K562 (cell line): ENCODE measurements at regions not wholly inside any gene's neighbourhood (a gene's known extent, or its start where the extent isn't known, plus 50 kb on each side); places are given as distances from the start of the nearest gene placed in this dataset.

Source experiments
- ATAC-seq: fragments of 200-7000 bp; cut with Tn5 transposase; 3 replicates; pipeline ENCODE4 v1.9.1; 2020; ENCODE audit warnings: moderate library complexity
- BruUV-seq: library from RNA; stranded (reverse); fragments of 400-500 nt; replicated peaks from 2 replicates; lab custom pipeline; 2021; lab: Mats Ljungman, UMichigan
- CTCF ChIA-PET: fragments of 300-600 bp; formaldehyde crosslinking; extraction: SDS; loops from one replicate; lab custom pipeline; 2021; ENCODE audit warnings: low intra/inter-chr PET ratio; lab: Yijun Ruan, JAX
- POLR2A ChIA-PET: fragments of 300-600, 350-650 bp; sonication (Branson Sonifier 250); formaldehyde crosslinking; extraction: SDS; loops from one replicate; lab custom pipeline; 2021; ENCODE audit warnings: antibody characterized with exemption, inconsistent platforms; lab: Yijun Ruan, JAX
- DNase-seq, 4 experiments: peaks; one replicate each; pipeline versions ENCODE4 v3.0.0 to v3.0.0-alpha.2; 2011 to 2018; ENCODE audit warnings: low spot score in 3 of 4, mixed read lengths in 3 of 4; ENCODE audit errors: extremely low read depth in 1 of 4
- FAIRE-seq: peaks from 2 replicates; lab custom pipeline; 2011; peaks lifted over from hg19 to GRCh38; lab: Jason Lieb, UNC
- H2AFZ ChIP-seq: 2 replicates; pipeline ENCODE4 v1.6.0; 2011; ENCODE audit warnings: low read depth, low read length, control low read depth, inconsistent platforms
- H3K27ac ChIP-seq: fragments of 200-600 bp; 3 replicates; pipeline ENCODE4 v1.8.0; 2011; ENCODE audit warnings: low read depth, mild to moderate bottlenecking, control low read depth, inconsistent platforms, low read length, moderate library complexity, mixed read lengths; ENCODE audit errors: extremely low read depth
- H3K27me3 ChIP-seq, 2 experiments: fragments of 300-600 bp in 1 of 2; 2 replicates in 1 of 2; 3 replicates in 1 of 2; pipeline versions ENCODE4 v1.6.0 to v1.8.0; 2011; ENCODE audit warnings: inconsistent platforms in 2 of 2, low read length in 2 of 2, mild to moderate bottlenecking in 1 of 2, mixed read lengths in 1 of 2, moderate library complexity in 1 of 2; ENCODE audit not compliant: control insufficient read depth in 2 of 2, insufficient read depth in 2 of 2
- H3K36me3 ChIP-seq: fragments of 300-600 bp; 3 replicates; pipeline ENCODE4 v1.8.0; 2011; ENCODE audit warnings: mild to moderate bottlenecking, low read length, inconsistent platforms; ENCODE audit not compliant: control insufficient read depth, insufficient read depth
- H3K4me1 ChIP-seq, 2 experiments: fragments of 200-600 bp in 1 of 2; replicated peaks in 1 of 2; 2 replicates in 1 of 2; 3 replicates in 1 of 2; pipeline versions ENCODE4 v1.5.1 to v1.8.0; 2011; ENCODE audit warnings: inconsistent platforms in 2 of 2, low read length in 2 of 2, mild to moderate bottlenecking in 1 of 2, mixed read lengths in 1 of 2, moderate library complexity in 1 of 2; ENCODE audit not compliant: control insufficient read depth in 2 of 2, insufficient read depth in 2 of 2
- H3K4me2 ChIP-seq: 2 replicates; pipeline ENCODE4 v1.6.1; 2011; ENCODE audit warnings: low read length, control low read depth, inconsistent platforms, mixed read lengths; ENCODE audit not compliant: insufficient read depth
- H3K4me3 ChIP-seq: fragments of 200-600 bp; sonication (generic), shearing (Covaris generic); 2 replicates; pipeline ENCODE4 v1.5.1; 2016; ENCODE audit warnings: control low read depth, inconsistent platforms
- H3K79me2 ChIP-seq: fragments of 200-600 bp; 3 replicates; pipeline ENCODE4 v1.8.0; 2011; ENCODE audit warnings: low read length, inconsistent platforms; ENCODE audit not compliant: control insufficient read depth, insufficient read depth
- H3K9ac ChIP-seq, 2 experiments: 2 replicates each; pipeline versions ENCODE4 v1.6.0 to v1.6.1; 2011; ENCODE audit warnings: low read depth in 2 of 2, low read length in 2 of 2, control low read depth in 1 of 2, inconsistent platforms in 1 of 2, mild to moderate bottlenecking in 1 of 2, mixed read lengths in 1 of 2; ENCODE audit not compliant: insufficient read depth in 1 of 2
- H3K9me1 ChIP-seq: one replicate; pipeline ENCODE4 v1.6.0; 2011; ENCODE audit warnings: inconsistent platforms, mild to moderate bottlenecking, low read length, moderate library complexity; ENCODE audit not compliant: control insufficient read depth, insufficient read depth
- H3K9me3 ChIP-seq: replicated peaks from 2 replicates; pipeline ENCODE4 v1.5.1; 2011; ENCODE audit warnings: low read depth, low read length, inconsistent platforms; ENCODE audit not compliant: control insufficient read depth, insufficient read depth
- H4K20me1 ChIP-seq: replicated peaks from 2 replicates; pipeline ENCODE4 v1.6.1; 2011; ENCODE audit warnings: low read length, inconsistent platforms, mixed read lengths; ENCODE audit not compliant: control insufficient read depth, insufficient read depth
- AFF4 ChIP-seq: sonication (generic); formaldehyde crosslinking; IDR thresholded peaks from 2 replicates; pipeline ENCODE4 v1.8.0; 2023; ENCODE audit warnings: mild to moderate bottlenecking, missing genetic modification reagents
- ARHGAP35 ChIP-seq: fragments of 450-650 bp; IDR thresholded peaks from 2 replicates; pipeline ENCODE4 v1.6.1; 2018; ENCODE audit not compliant: partially characterized antibody
- CBX2 ChIP-seq: fragments of 200-600 bp; sonication (generic); IDR thresholded peaks from one replicate; pipeline ENCODE4 v1.6.1; 2012; ENCODE audit warnings: mild to moderate bottlenecking, low read length, inconsistent platforms; ENCODE audit not compliant: insufficient read depth, poor library complexity, severe bottlenecking
- EWSR1 ChIP-seq: fragments of 450-650 bp; IDR thresholded peaks from 2 replicates; pipeline ENCODE4 v1.6.1; 2018; ENCODE audit warnings: borderline replicate concordance, mild to moderate bottlenecking, low read depth, moderate library complexity; ENCODE audit not compliant: partially characterized antibody
- GATAD2A ChIP-seq: fragments of 450-650 bp; IDR thresholded peaks from 2 replicates; pipeline ENCODE4 v1.6.1; 2017
- KDM1A ChIP-seq, 2 experiments: fragments of 450-650 bp; IDR thresholded peaks; 2 replicates each; pipeline ENCODE4 v1.6.1; 2016; ENCODE audit warnings: mild to moderate bottlenecking in 2 of 2
- NR2C1 ChIP-seq, 2 experiments: fragments of 450-650 bp; IDR thresholded peaks; 2 replicates each; pipeline ENCODE4 v1.6.1; 2017; ENCODE audit warnings: mild to moderate bottlenecking in 2 of 2, antibody characterized with exemption in 1 of 2, inconsistent platforms in 1 of 2, missing compliant biosample characterization in 1 of 2, missing genetic modification characterization in 1 of 2
- SRF ChIP-seq, 2 experiments: fragments of 250-450, 450-650 bp in 1 of 2; sonication (Bioruptor Pico) in 1 of 2; sonication (generic) in 1 of 2; formaldehyde crosslinking; IDR thresholded peaks; 2 replicates each; pipeline versions ENCODE4 v1.5.0 to v1.5.1; 2020 to 2022; ENCODE audit warnings: mild to moderate bottlenecking in 1 of 2, missing genetic modification reagents in 1 of 2
- ZFPM2 ChIP-seq: fragments of 250-450 bp; sonication (Bioruptor Pico); IDR thresholded peaks from 2 replicates; pipeline ENCODE4 v1.5.1; 2022; ENCODE audit warnings: mild to moderate bottlenecking
- ZNF395 ChIP-seq: fragments of 200-800 bp; sonication (Bioruptor generic); IDR thresholded peaks from 2 replicates; pipeline ENCODE4 v1.6.1; 2017; ENCODE audit warnings: missing genetic modification characterization, missing compliant biosample characterization
- ZNF408 ChIP-seq: fragments of 250-450 bp; sonication (Bioruptor Pico); IDR thresholded peaks from 2 replicates; pipeline ENCODE4 v1.4.0; 2020; ENCODE audit warnings: low read depth, mild to moderate bottlenecking, moderate library complexity
- ZNF561 ChIP-seq: fragments of 450-650 bp; formaldehyde crosslinking; conservative IDR thresholded peaks from 2 replicates; pipeline ENCODE4 v1.4.0; 2020; ENCODE audit warnings: mild to moderate bottlenecking, moderate library complexity
- ZNF707 ChIP-seq: fragments of 250-450 bp; sonication (Bioruptor Pico); conservative IDR thresholded peaks from 2 replicates; pipeline ENCODE4 v1.8.0; 2022; ENCODE audit warnings: inconsistent platforms, mild to moderate bottlenecking, moderate library complexity
- WGBS: fragments of 100-300 bp; shearing (Covaris generic); methylation state at CpG from one replicate; pipeline ENCODE4 v1.1.6; 2016; ENCODE audit warnings: low coverage, mixed read lengths; ENCODE audit not compliant: insufficient coverage; ENCODE audit errors: missing lambda C conversion rate; 5-methylcytosine and 5-hydroxymethylcytosine counted together
- in situ Hi-C: fragments of 300-500 bp; cut with MboI; formaldehyde crosslinking; loops from 4 replicates; pipeline ENCODE4 v1.15.0; 2018; ENCODE audit warnings: inconsistent platforms, mixed read lengths
- intact Hi-C: fragments of 100-400 bp; cut with micrococcal nuclease; formaldehyde crosslinking; loops from 2 replicates; pipeline ENCODE4 v1.14.2; 2022

GRCh38 chr6:101268541-101268940 lies 125.0 kb upstream of the GRIK2 start:
- TF ChIP-seq GATAD2A = no peak
- TF ChIP-seq ZNF707 = no peak
- TF ChIP-seq ARHGAP35 = no peak
- no peak for TF ChIP-seq ZNF408 (CRISPR knock-in tag)
- no peak for TF ChIP-seq ZNF561
- no peak for TF ChIP-seq ZNF395 (CRISPR knock-in tag)
- TF ChIP-seq SRF (CRISPR knock-in tag; IDR thresholded peaks at IDR 0.05) = no peak
- TF ChIP-seq NR2C1 (IDR thresholded peaks at IDR 0.05) = no peak
- no peak for TF ChIP-seq NR2C1 (tag; IDR thresholded peaks at IDR 0.05)
- no peak for TF ChIP-seq CBX2
- TF ChIP-seq KDM1A (IDR thresholded peaks at IDR 0.05) = no peak
- no peak for TF ChIP-seq AFF4 (CRISPR knock-in tag)
- TF ChIP-seq EWSR1 = no peak
- no peak for TF ChIP-seq ZFPM2
- Histone ChIP-seq H3K4me2 (no peak overlapping the region), H3K9me1 (no peaks in the 10 kb centered on the region), H3K4me3 (no peak overlapping the region), H3K4me1 (no peaks in the 10 kb centered on the region), H3K27me3 (no peaks in the 10 kb centered on the region), H3K9me3 (no peaks in the 10 kb centered on the region; the same call in 1 of the 2 replicates), H3K9ac (no peak overlapping the region), H3K79me2 (no peaks in the 10 kb centered on the region), H4K20me1 (no peaks in the 10 kb centered on the region), H3K36me3 (no peaks in the 10 kb centered on the region), H2AFZ (no peak overlapping the region), H3K27ac (no peak overlapping the region)
- FAIRE-seq (no peak), DNase-seq (no peak), ATAC-seq (no peak)
- no TSS peak for BruUV-seq
- ChIA-PET POLR2A (interaction anchor here (1.0 kb wide), 1 partner anchor 11 kb away, joined by 4 read pairs; no protein-coding TSS in a partner anchor), CTCF (interaction anchor here (0.6 kb wide), 1 partner anchor 1784 kb away, joined by 4 read pairs; no protein-coding TSS in a partner anchor)
- in situ Hi-C loops (no loop called here), intact Hi-C loops (no loop called here)
- 0% methylated on average over 2 of the region's 2 CpGs for WGBS
